Heart left ventricle (tissue), 16 donors: ENCODE measurements at regions not wholly inside any gene's neighbourhood (a gene's known extent, or its start where the extent isn't known, plus 50 kb on each side); places are given as distances from the start of the nearest gene placed in this dataset.

Source experiments
- ATAC-seq, 4 donors: fragments of 200-7000 bp; cut with Tn5 transposase; one replicate each; pipeline ENCODE4 v1.9.1; 2020 to 2022; ENCODE audit warnings: moderate library complexity in 4 of 4, mild to moderate bottlenecking in 3 of 4, moderate number of reproducible peaks in 1 of 4
- DNase-seq, 5 donors: peaks; one replicate each; pipeline ENCODE4 v3.0.0-alpha.2; 2020
- H3K27ac ChIP-seq, 12 donors: fragments of 200-600 bp; sonication (generic) in 4 of 12; one replicate each; pipeline versions ENCODE4 v1.5.0 to v1.8.0; 2016 to 2022; ENCODE audit warnings: mild to moderate bottlenecking in 2 of 12
- H3K27me3 ChIP-seq, 9 donors: fragments of 200-600 bp; sonication (generic) in 2 of 9; one replicate each; pipeline versions ENCODE4 v1.5.1 to v1.8.0; 2016 to 2022; ENCODE audit warnings: mild to moderate bottlenecking in 3 of 9
- H3K36me3 ChIP-seq, 9 donors: fragments of 200-600 bp; sonication (generic) in 2 of 9; one replicate each; pipeline versions ENCODE4 v1.5.0 to v1.8.0; 2018 to 2022; ENCODE audit warnings: mild to moderate bottlenecking in 2 of 9
- H3K4me1 ChIP-seq, 12 donors: fragments of 200-600 bp; sonication (generic) in 4 of 12; one replicate each; pipeline versions ENCODE4 v1.5.0 to v1.8.0; 2016 to 2022; ENCODE audit warnings: mild to moderate bottlenecking in 3 of 12
- H3K4me3 ChIP-seq, 12 donors: fragments of 200-600 bp; sonication (generic) in 4 of 12; one replicate each; pipeline versions ENCODE4 v1.5.0 to v1.8.0; 2017 to 2022; ENCODE audit warnings: mild to moderate bottlenecking in 9 of 12, moderate library complexity in 4 of 12
- H3K9me3 ChIP-seq, 12 donors: fragments of 200-600 bp; sonication (generic) in 4 of 12; one replicate each; pipeline versions ENCODE4 v1.5.0 to v1.8.0; 2016 to 2022; ENCODE audit warnings: mild to moderate bottlenecking in 1 of 12
- POLR2A ChIP-seq, 2 donors: fragments of 450-650 bp; IDR thresholded peaks; one replicate each; pipeline ENCODE4 v1.6.1; 2017; ENCODE audit warnings: antibody characterized with exemption in 2 of 2, mild to moderate bottlenecking in 2 of 2, moderate library complexity in 2 of 2
- WGBS, 4 donors: extraction: QIAGEN DNeasy Blood & Tissue Kit in 2 of 4; methylation state at CpG; one replicate each; pipeline versions ENCODE4 v1.1.5 to v1.1.7; 2013 to 2018; 5-methylcytosine and 5-hydroxymethylcytosine counted together
- intact Hi-C, 10 donors: fragments of 100-400 bp; cut with DNase I; formaldehyde crosslinking; loops; one replicate each; pipeline versions ENCODE4 v1.11.1 to v1.14.2; 2022
- TF ChIP-seq, protein P1 (sequence below), 12 donors: fragments of 200-600 bp; sonication (generic) in 4 of 12; IDR thresholded peaks; one replicate each; pipeline versions ENCODE4 v1.5.0 to v1.8.0; 2018 to 2022; ENCODE audit warnings: antibody characterized with exemption in 12 of 12, mild to moderate bottlenecking in 5 of 12
- donor health status: ischemic (EF 13 %, LVEDD 7.1; RV severe dilation, severe dysfunction).
- donor health status: healthy with polysubstance abuse.
- donor health status: DM: no; HTN: yes; CAD: no.
- donor health status: DM: no; HTN: no; CAD: no.
- donor health status: ischemic (EF 25% LVEDD 6.9; RV normal size, moderate dysfunction).
- donor health status: ischemic (EF 25% LVEDD 5.7; RV mildly dilated, moderate dysfunction).
- donor health status: healthy.
- donor health status: DM: yes; HTN: yes; CAD: no.
- donor health status: ischemic (EF 35%, LVEDD 5.7; RV mildly dilated, moderate dysfunction).
- donor health status: nonischemic (EF 11% LVEDD 7.7; RV severe dilation, severe dysfunction).
- donor health status: DM: yes; HTN: yes; CAD: no.
- donor health status: PGD.
- donor health status: ischemic (EF 29% LVEDD 5.4; RV normal size, mild dysfunction).
- donor health status: nonischemic (EF 23%, LVEDD 6.1; RV moderate dilation, normal function).

DNA sequence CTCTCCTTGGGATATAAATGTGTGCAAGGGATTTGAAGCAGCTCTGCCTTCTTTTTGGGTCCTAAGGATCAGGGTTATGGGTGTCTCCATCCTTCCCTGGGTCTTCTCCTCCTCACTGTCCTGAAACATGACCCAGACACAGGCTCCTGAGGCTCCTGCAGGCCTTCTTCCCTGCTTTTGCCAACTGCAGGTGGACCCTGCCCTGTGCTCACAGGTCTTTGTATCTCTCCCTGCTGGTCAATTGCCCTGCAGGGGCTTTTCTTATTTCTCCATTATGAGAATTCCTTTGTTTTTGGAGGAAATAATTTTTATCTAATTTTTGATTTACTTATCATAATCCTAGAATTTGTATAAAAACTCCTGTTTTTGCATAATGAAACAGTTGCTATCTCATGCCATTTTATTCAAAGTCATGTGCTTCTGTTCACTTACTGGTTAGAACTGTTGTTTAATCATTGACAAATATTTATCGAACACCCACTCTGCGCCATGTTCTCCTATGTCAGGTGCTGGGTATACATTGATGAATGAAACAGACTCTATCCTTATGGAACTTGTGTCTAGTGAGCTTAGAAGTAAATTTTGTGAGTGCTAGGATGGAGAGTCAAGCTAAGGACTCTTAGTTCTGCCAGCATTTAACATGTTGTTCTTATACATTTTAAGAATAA, 89.7 kb upstream of the TOP3B start:
- WGBS, 4 donors, result 92 to 95% (median 94%) methylated on average over 2 of the region's 2 CpGs
- intact Hi-C loops, result no loop called here
- H3K4me3 ChIP-seq, result no peak overlapping the region
- DNase-seq (no peak), ATAC-seq (no peak)
- no peak overlapping the region for H3K27ac ChIP-seq
- H3K9me3 ChIP-seq, result no peaks in the 10 kb centered on the region
- no peaks in the 10 kb centered on the region for H3K36me3 ChIP-seq
- H3K4me1 ChIP-seq, result no peaks in the 10 kb centered on the region
- no peak for TF ChIP-seq POLR2A (IDR thresholded peaks at IDR 0.05)
- TF ChIP-seq, protein P1, sequence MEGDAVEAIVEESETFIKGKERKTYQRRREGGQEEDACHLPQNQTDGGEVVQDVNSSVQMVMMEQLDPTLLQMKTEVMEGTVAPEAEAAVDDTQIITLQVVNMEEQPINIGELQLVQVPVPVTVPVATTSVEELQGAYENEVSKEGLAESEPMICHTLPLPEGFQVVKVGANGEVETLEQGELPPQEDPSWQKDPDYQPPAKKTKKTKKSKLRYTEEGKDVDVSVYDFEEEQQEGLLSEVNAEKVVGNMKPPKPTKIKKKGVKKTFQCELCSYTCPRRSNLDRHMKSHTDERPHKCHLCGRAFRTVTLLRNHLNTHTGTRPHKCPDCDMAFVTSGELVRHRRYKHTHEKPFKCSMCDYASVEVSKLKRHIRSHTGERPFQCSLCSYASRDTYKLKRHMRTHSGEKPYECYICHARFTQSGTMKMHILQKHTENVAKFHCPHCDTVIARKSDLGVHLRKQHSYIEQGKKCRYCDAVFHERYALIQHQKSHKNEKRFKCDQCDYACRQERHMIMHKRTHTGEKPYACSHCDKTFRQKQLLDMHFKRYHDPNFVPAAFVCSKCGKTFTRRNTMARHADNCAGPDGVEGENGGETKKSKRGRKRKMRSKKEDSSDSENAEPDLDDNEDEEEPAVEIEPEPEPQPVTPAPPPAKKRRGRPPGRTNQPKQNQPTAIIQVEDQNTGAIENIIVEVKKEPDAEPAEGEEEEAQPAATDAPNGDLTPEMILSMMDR (IDR thresholded peaks at IDR 0.05), result no peak
- H3K27me3 ChIP-seq, result peaks cover 0 to 14% (median 0%) of the 10 kb centered on the region in 9 donors

DNA sequence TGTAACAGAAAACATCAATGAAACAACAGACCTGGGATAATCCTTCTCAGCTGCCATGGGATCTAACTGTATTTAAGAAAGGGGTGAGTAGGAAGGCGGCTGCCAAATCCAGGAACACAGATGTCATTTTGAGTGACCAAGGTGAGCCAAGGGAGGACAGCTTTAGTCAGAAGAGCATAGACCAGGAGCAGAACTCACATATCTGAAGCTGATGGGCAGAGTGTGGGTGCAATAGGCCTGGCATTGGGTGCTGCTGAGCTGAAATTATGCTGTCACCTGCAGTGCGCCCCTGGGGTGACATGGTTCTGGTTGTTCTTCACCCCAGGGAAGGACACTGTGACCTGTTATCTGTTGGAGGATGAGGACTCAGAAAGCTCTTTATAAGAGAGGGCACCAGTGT, 88.9 kb upstream of the TOP3B start:
- Histone ChIP-seq H3K4me1 (no peaks in the 10 kb centered on the region), H3K36me3 (no peaks in the 10 kb centered on the region), H3K4me3 (no peak overlapping the region), H3K27ac (no peak overlapping the region), H3K9me3 (no peaks in the 10 kb centered on the region), H3K27me3 (peaks cover 0 to 13% (median 0%) of the 10 kb centered on the region in 9 donors)
- intact Hi-C loops, result no loop called here
- ATAC-seq, result no peak
- no peak for DNase-seq
- 66 to 98% (median 92%) methylated on average over 2 of the region's 2 CpGs for WGBS, 4 donors
- TF ChIP-seq, protein P1 (IDR thresholded peaks at IDR 0.05), result no peak
- no peak for TF ChIP-seq POLR2A (IDR thresholded peaks at IDR 0.05)

DNA sequence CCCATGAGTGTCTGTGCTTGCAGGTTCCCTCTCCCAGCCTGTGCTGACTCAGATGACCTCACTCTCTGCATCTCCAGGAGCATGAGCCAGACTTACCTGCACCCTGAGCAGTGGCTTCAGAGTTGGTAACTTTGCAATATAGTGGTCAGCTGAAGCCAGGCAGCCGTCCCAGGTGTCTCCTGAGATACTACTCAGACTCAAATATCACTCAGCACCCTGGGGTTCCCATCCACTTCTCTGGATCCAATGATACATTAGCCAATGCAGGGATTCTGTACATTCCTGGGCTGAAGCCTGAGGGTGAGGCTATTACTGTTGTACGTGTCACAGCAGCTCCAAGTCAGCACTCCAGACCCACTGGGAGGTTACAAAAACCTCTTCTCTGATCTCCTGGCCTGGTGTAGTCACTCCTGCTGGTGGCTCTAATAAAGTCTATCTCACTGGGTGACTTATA, 87.8 kb upstream of the TOP3B start:
- H3K36me3 ChIP-seq, result no peaks in the 10 kb centered on the region
- TF ChIP-seq, protein P1 (IDR thresholded peaks at IDR 0.05), result no peak
- no peak for TF ChIP-seq POLR2A (IDR thresholded peaks at IDR 0.05)
- no peak overlapping the region for H3K4me3 ChIP-seq
- peaks cover 0 to 13% (median 0%) of the 10 kb centered on the region in 9 donors for H3K27me3 ChIP-seq
- H3K4me1 ChIP-seq, result no peaks in the 10 kb centered on the region
- DNase-seq, result no peak
- no peak for ATAC-seq
- H3K9me3 ChIP-seq, result no peaks in the 10 kb centered on the region
- WGBS, 4 donors, result 56 to 69% (median 58%) methylated on average over 2 of the region's 2 CpGs
- no peak overlapping the region for H3K27ac ChIP-seq
- intact Hi-C loops, result no loop called here

DNA sequence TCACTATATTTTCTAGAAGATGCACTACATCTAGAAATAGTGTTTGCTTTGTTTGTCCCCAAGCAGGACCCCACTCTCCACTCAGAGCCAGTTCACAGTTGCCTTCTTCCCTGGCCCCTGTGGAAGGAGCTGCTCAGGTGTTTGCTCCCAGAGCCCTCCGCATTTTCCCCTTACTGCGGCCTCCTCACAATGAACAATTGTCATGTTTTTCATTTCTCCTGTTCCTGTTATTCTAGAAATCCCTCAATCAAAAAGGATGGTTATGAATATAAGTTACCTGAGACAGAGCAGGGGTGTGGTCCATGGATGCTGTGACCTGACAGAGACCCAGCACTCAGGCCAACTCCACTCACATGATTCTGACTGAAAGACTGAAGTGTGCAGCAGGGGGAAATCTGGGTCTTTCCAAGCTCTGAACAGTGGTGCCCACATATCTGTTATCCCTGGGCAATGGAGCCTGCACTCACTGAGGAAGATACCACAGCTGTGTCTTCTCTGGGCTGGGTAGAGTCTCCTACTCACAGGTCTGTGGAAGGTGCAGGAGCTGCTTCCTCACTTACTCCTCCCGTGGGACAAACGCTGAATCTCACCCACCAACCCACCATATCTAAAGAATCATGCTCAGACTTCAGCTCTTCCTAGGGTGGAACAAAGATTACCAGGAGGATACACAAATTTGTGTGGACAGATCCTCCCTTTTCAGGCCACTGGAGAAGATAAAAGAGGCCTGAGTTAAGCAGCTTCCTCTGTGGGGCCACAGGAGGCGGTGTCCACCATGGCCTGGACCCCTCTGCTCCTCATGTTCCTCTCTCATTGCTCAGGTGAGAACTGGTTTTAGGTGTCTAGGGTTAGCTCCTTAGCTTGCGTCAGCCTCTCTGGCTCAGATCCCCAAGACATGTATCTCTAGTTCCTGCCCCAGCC, 87.1 kb upstream of the TOP3B start:
- no peak for DNase-seq
- WGBS, 4 donors, result 78 to 86% (median 86%) methylated on average over 6 of the region's 6 CpGs
- Histone ChIP-seq H3K27ac (no peak overlapping the region), H3K36me3 (no peaks in the 10 kb centered on the region), H3K4me3 (no peak overlapping the region), H3K9me3 (no peaks in the 10 kb centered on the region), H3K4me1 (no peaks in the 10 kb centered on the region), H3K27me3 (peaks cover 0 to 13% (median 0%) of the 10 kb centered on the region in 9 donors)
- TF ChIP-seq POLR2A (IDR thresholded peaks at IDR 0.05), result no peak
- TF ChIP-seq, protein P1 (IDR thresholded peaks at IDR 0.05), result no peak
- intact Hi-C loops, result no loop called here
- no peak for ATAC-seq
